Neural progenitor cell (in vitro differentiated cells): ENCODE measurements at regions not wholly inside any gene's neighbourhood (a gene's known extent, or its start where the extent isn't known, plus 50 kb on each side); places are given as distances from the start of the nearest gene placed in this dataset.

Experiments
- CTCF ChIP-seq: fragments of 200-600 bp; sonication (generic); IDR thresholded peaks from 2 replicates; pipeline ENCODE4 v1.5.1; 2017; ENCODE audit warnings: antibody characterized with exemption, mild to moderate bottlenecking
- EZH2phosphoT487 ChIP-seq: fragments of 200-600 bp; sonication (generic); IDR thresholded peaks from 2 replicates; pipeline ENCODE4 v1.6.1; 2017; ENCODE audit warnings: antibody characterized with exemption

- TF ChIP-seq CTCF = no peak
- TF ChIP-seq EZH2phosphoT487 = no peak
These were observed 147.0 kb downstream of the ABCA8 start for GRCh38 chr17:68807998-68808772.
